ENCODE measurements at regions not wholly inside any gene's neighbourhood (a gene's known extent, or its start where the extent isn't known, plus 50 kb on each side); places are given as distances from the start of the nearest gene placed in this dataset.

GRCh38 chr21:36210779-36211659, 54.4 kb downstream of the DOP1B start:
- Histone ChIP-seq H3K4me2 (ENCODE audit: insufficient read depth, low read length) (peak overlapping the region; percentile 83), H4K20me1 (ENCODE audit: insufficient read depth, low read length) (no peaks in the 10 kb centered on the region), H3K4me3 (ENCODE audit: insufficient read depth, low read length) (no peak overlapping the region), H3K36me3 (ENCODE audit: insufficient read depth, low read length) (peaks cover 13% of the 10 kb centered on the region), H3K9me3 (ENCODE audit: low read depth, low read length) (no peaks in the 10 kb centered on the region), H3K79me2 (ENCODE audit: insufficient read depth, low read length) (no peaks in the 10 kb centered on the region), H2AFZ (ENCODE audit: low read length) (no peak overlapping the region), H3K27ac (ENCODE audit: low read depth, low read length) (peak overlapping the region; percentile 97), H3K27me3 (ENCODE audit: insufficient read depth, low read length) (no peaks in the 10 kb centered on the region), H3K4me1 (ENCODE audit: insufficient read depth, low read length) (peaks cover 55% of the 10 kb centered on the region)
- no peak for DNase-seq (ENCODE audit: insufficient read length, low spot score, missing footprints)
- TF ChIP-seq CTCF (IDR thresholded peaks at IDR 0.05; ENCODE audit: extremely low read depth, low read depth, low read length), result no peak

DNA sequence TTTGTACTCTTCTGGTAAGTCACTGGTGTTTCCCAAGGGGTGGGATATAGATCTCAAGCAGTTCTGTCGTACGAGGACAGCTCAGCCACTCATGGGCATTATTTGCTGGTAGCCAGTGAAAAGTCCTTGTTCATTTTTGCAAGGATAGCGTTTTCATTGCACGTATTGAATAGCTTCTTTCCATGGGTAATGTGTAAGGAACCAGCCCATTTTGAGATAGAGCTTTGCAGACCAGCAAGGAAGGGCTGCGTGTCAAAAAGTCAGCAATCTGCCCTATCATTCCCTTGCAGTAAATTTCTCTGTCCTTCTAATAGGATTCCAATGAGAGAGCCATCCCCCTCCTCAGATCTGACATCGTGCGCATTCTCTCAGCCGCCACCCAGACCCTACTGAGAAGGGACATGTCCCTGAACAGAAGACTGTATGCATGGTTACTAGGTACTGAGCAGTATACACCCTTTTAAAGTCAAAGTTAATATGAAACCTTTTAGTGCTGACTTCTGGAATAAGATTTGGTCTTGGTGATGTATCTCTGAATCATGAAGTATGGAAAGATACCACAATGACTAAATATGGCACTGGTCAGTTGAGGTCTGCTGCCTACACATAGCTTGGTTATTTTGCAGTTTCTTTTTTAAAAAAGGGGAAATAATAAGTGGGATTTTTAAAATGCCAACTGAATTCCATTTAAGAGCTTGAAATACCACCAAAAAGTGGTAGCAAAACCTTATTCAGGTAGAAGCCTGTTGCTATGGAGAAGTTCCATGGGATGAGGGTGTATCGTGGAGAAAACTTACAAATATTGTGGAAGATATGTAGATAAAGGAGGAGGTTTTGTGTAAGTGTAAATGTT, 55.3 kb downstream of the DOP1B start:
- H3K27me3 ChIP-seq (ENCODE audit: insufficient read depth, low read length), result no peaks in the 10 kb centered on the region
- TF ChIP-seq CTCF (IDR thresholded peaks at IDR 0.05; ENCODE audit: extremely low read depth, low read depth, low read length), result no peak
- peaks cover 49% of the 10 kb centered on the region for H3K4me1 ChIP-seq (ENCODE audit: insufficient read depth, low read length)
- H3K9me3 ChIP-seq (ENCODE audit: low read depth, low read length), result no peaks in the 10 kb centered on the region
- peak overlapping the region; percentile 75 for H2AFZ ChIP-seq (ENCODE audit: low read length)
- H3K4me3 ChIP-seq (ENCODE audit: insufficient read depth, low read length), result peak overlapping the region; percentile 49
- peak overlapping the region; percentile 83 for H3K4me2 ChIP-seq (ENCODE audit: insufficient read depth, low read length)
- H3K27ac ChIP-seq (ENCODE audit: low read depth, low read length), result peak overlapping the region; percentile 97
- DNase-seq (ENCODE audit: insufficient read length, low spot score, missing footprints), result peak; percentile 95
- H3K36me3 ChIP-seq (ENCODE audit: insufficient read depth, low read length), result peaks cover 13% of the 10 kb centered on the region
- no peaks in the 10 kb centered on the region for H4K20me1 ChIP-seq (ENCODE audit: insufficient read depth, low read length)
- H3K79me2 ChIP-seq (ENCODE audit: insufficient read depth, low read length), result no peaks in the 10 kb centered on the region

DNA sequence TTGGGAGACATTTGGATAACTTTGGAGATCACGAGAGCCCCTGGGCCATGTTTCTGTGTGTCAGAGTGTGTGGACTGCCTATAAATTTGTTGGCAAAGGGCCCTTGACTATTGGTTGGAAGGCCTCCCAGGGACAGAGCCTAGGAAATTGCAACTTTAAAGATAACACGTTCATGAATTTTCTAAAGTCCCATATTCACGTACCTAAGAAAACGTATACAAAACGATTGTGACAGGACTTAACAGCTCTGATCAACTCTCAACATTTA, 55.8 kb downstream of the DOP1B start:
- peak overlapping the region; percentile 97 for H3K27ac ChIP-seq (ENCODE audit: low read depth, low read length)
- H3K36me3 ChIP-seq (ENCODE audit: insufficient read depth, low read length), result peaks cover 16% of the 10 kb centered on the region
- H3K79me2 ChIP-seq (ENCODE audit: insufficient read depth, low read length), result no peaks in the 10 kb centered on the region
- no peaks in the 10 kb centered on the region for H4K20me1 ChIP-seq (ENCODE audit: insufficient read depth, low read length)
- no peak for DNase-seq (ENCODE audit: insufficient read length, low spot score, missing footprints)
- H3K4me3 ChIP-seq (ENCODE audit: insufficient read depth, low read length), result peak overlapping the region; percentile 49
- H3K4me1 ChIP-seq (ENCODE audit: insufficient read depth, low read length), result peaks cover 48% of the 10 kb centered on the region
- no peaks in the 10 kb centered on the region for H3K27me3 ChIP-seq (ENCODE audit: insufficient read depth, low read length)
- peak overlapping the region; percentile 75 for H2AFZ ChIP-seq (ENCODE audit: low read length)
- peak overlapping the region; percentile 83 for H3K4me2 ChIP-seq (ENCODE audit: insufficient read depth, low read length)
- H3K9me3 ChIP-seq (ENCODE audit: low read depth, low read length), result no peaks in the 10 kb centered on the region
- TF ChIP-seq CTCF (IDR thresholded peaks at IDR 0.05; ENCODE audit: extremely low read depth, low read depth, low read length), result no peak

GRCh38 chr21:36214561-36214960, 57.9 kb downstream of the DOP1B start:
- peaks cover 37% of the 10 kb centered on the region for H3K4me1 ChIP-seq (ENCODE audit: insufficient read depth, low read length)
- no peak overlapping the region for H3K4me2 ChIP-seq (ENCODE audit: insufficient read depth, low read length)
- no peaks in the 10 kb centered on the region for H3K79me2 ChIP-seq (ENCODE audit: insufficient read depth, low read length)
- no peak overlapping the region for H3K27ac ChIP-seq (ENCODE audit: low read depth, low read length)
- H2AFZ ChIP-seq (ENCODE audit: low read length), result no peak overlapping the region
- H3K4me3 ChIP-seq (ENCODE audit: insufficient read depth, low read length), result no peak overlapping the region
- H3K36me3 ChIP-seq (ENCODE audit: insufficient read depth, low read length), result peaks cover 30% of the 10 kb centered on the region
- H3K9me3 ChIP-seq (ENCODE audit: low read depth, low read length), result no peaks in the 10 kb centered on the region
- TF ChIP-seq CTCF (IDR thresholded peaks at IDR 0.05; ENCODE audit: extremely low read depth, low read depth, low read length), result no peak
- H3K27me3 ChIP-seq (ENCODE audit: insufficient read depth, low read length), result no peaks in the 10 kb centered on the region
- H4K20me1 ChIP-seq (ENCODE audit: insufficient read depth, low read length), result no peaks in the 10 kb centered on the region
- no peak for DNase-seq (ENCODE audit: insufficient read length, low spot score, missing footprints)
